ENCODE measurements at regions not wholly inside any gene's neighbourhood (a gene's known extent, or its start where the extent isn't known, plus 50 kb on each side); places are given as distances from the start of the nearest gene placed in this dataset.

- H3K4me3 Mint-ChIP-seq (ENCODE audit: unreplicated experiment), result no peak overlapping the region
- ChIA-PET CTCF (interaction anchor here (1.6 kb wide), 1 partner anchor 9 kb away, joined by 6 read pairs; no protein-coding TSS in a partner anchor), POLR2A (interaction anchor here (0.8 to 1.6 kb wide), 2 partner anchors 12 to 16 kb away, joined by 3 read pairs; no protein-coding TSS in a partner anchor)
- no peaks in the 10 kb centered on the region for H3K36me3 Mint-ChIP-seq (ENCODE audit: insufficient read depth, unreplicated experiment)
- DNase-seq (ENCODE audit: unreplicated experiment), result no peak
- intact Hi-C loops (cut with micrococcal nuclease), result no loop called here
- H3K9me3 Mint-ChIP-seq (ENCODE audit: unreplicated experiment), result no peaks in the 10 kb centered on the region
- TF ChIP-seq CTCF (IDR thresholded peaks at IDR 0.05; ENCODE audit: unreplicated experiment), result no peak
- no TSS peak for BruUV-seq (replicated peaks)
- H3K27ac Mint-ChIP-seq (ENCODE audit: low read depth, unreplicated experiment), result no peak overlapping the region
- no peaks in the 10 kb centered on the region for H3K27me3 Mint-ChIP-seq (ENCODE audit: insufficient read depth, unreplicated experiment)
- peaks cover 8% of the 10 kb centered on the region for H3K4me1 Mint-ChIP-seq (ENCODE audit: insufficient read depth, unreplicated experiment)
These were observed 576.5 kb downstream of the TLE1 start for GRCh38 chr9:81112627-81113452.

GRCh38 chr9:81108821-81109220 is 580.5 kb downstream of the TLE1 start:
- peaks cover 8% of the 10 kb centered on the region for H3K4me1 Mint-ChIP-seq (ENCODE audit: insufficient read depth, unreplicated experiment)
- no peak overlapping the region for H3K4me3 Mint-ChIP-seq (ENCODE audit: unreplicated experiment)
- H3K36me3 Mint-ChIP-seq (ENCODE audit: insufficient read depth, unreplicated experiment), result no peaks in the 10 kb centered on the region
- H3K9me3 Mint-ChIP-seq (ENCODE audit: unreplicated experiment), result no peaks in the 10 kb centered on the region
- no TSS peak for BruUV-seq (replicated peaks)
- TF ChIP-seq CTCF (IDR thresholded peaks at IDR 0.05; ENCODE audit: unreplicated experiment), result no peak
- no peak overlapping the region for H3K27ac Mint-ChIP-seq (ENCODE audit: low read depth, unreplicated experiment)
- ChIA-PET CTCF (no interaction called here), POLR2A (interaction anchor here (0.9 kb wide), 1 partner anchor 12 kb away, joined by 3 read pairs; no protein-coding TSS in a partner anchor)
- no peaks in the 10 kb centered on the region for H3K27me3 Mint-ChIP-seq (ENCODE audit: insufficient read depth, unreplicated experiment)
- intact Hi-C loops (cut with micrococcal nuclease), result loop anchor here (10.0 kb wide), 2 partner anchors 426 to 576 kb away; partner anchors contain the start of gene TLE1
- peak; percentile 50 for DNase-seq (ENCODE audit: unreplicated experiment)

- H3K27ac Mint-ChIP-seq (ENCODE audit: low read depth, unreplicated experiment), result no peak overlapping the region
- peaks cover 8% of the 10 kb centered on the region for H3K4me1 Mint-ChIP-seq (ENCODE audit: insufficient read depth, unreplicated experiment)
- no peak overlapping the region for H3K4me3 Mint-ChIP-seq (ENCODE audit: unreplicated experiment)
- POLR2A ChIA-PET, result interaction anchor here (0.9 kb wide), 1 partner anchor 11 kb away, joined by 3 read pairs; no protein-coding TSS in a partner anchor
- H3K36me3 Mint-ChIP-seq (ENCODE audit: insufficient read depth, unreplicated experiment), result no peaks in the 10 kb centered on the region
- peak; percentile 58 for DNase-seq (ENCODE audit: unreplicated experiment)
- no peaks in the 10 kb centered on the region for H3K9me3 Mint-ChIP-seq (ENCODE audit: unreplicated experiment)
- no TSS peak for BruUV-seq (replicated peaks)
- H3K27me3 Mint-ChIP-seq (ENCODE audit: insufficient read depth, unreplicated experiment), result no peaks in the 10 kb centered on the region
- CTCF ChIA-PET, result no interaction called here
- intact Hi-C loops (cut with micrococcal nuclease), result loop anchor here (10.0 kb wide), 2 partner anchors 426 to 576 kb away; partner anchors contain the start of gene TLE1
- no peak for TF ChIP-seq CTCF (IDR thresholded peaks at IDR 0.05; ENCODE audit: unreplicated experiment)
These were observed 581.0 kb downstream of the TLE1 start for GRCh38 chr9:81108391-81108790.

Measured in MCF 10A (cell line).